HG02970 (cell line): ENCODE measurements at regions not wholly inside any gene's neighbourhood (a gene's known extent, or its start where the extent isn't known, plus 50 kb on each side); places are given as distances from the start of the nearest gene placed in this dataset.

Experiments used
- ATAC-seq: cut with Tn5 transposase; IDR thresholded peaks from one replicate; pipeline ENCODE4 v1.9.1; 2021; ENCODE audit warnings: mild to moderate bottlenecking, moderate library complexity, moderate number of reproducible peaks; ENCODE audit not compliant: unreplicated experiment, low FRiP score

- no peak for ATAC-seq
Observed at GRCh38 chr3:34174740-34175139, 376.3 kb downstream of the PDCD6IP start.

GRCh38 chr3:34175636-34176176 lies 377.3 kb downstream of the PDCD6IP start:
- no peak for ATAC-seq

GRCh38 chr3:34176723-34177122 lies 378.3 kb downstream of the PDCD6IP start:
- no peak for ATAC-seq

- no peak for ATAC-seq
Observed at GRCh38 chr3:34178415-34178814, 380.0 kb downstream of the PDCD6IP start.

GRCh38 chr3:34179716-34180115 lies 381.3 kb downstream of the PDCD6IP start:
- ATAC-seq, result no peak

GRCh38 chr3:34180532-34180931 lies 382.1 kb downstream of the PDCD6IP start:
- no peak for ATAC-seq

- ATAC-seq, result no peak
Observed at GRCh38 chr3:34183114-34183513, 384.7 kb downstream of the PDCD6IP start.

- ATAC-seq, result no peak
Observed at GRCh38 chr3:34183611-34184340, 385.3 kb downstream of the PDCD6IP start.

GRCh38 chr3:34185301-34185700 lies 386.9 kb downstream of the PDCD6IP start:
- ATAC-seq, result no peak

GRCh38 chr3:34189133-34189532 lies 390.7 kb downstream of the PDCD6IP start:
- no peak for ATAC-seq

GRCh38 chr3:34196914-34197313 lies 398.5 kb downstream of the PDCD6IP start:
- no peak for ATAC-seq

- ATAC-seq, result no peak
Observed at GRCh38 chr3:34198309-34198708, 399.9 kb downstream of the PDCD6IP start.

- ATAC-seq, result no peak
Observed at GRCh38 chr3:34200576-34200975, 402.1 kb downstream of the PDCD6IP start.

GRCh38 chr3:34202975-34203374 lies 404.5 kb downstream of the PDCD6IP start:
- no peak for ATAC-seq

- ATAC-seq, result no peak
Observed at GRCh38 chr3:34203386-34203785, 405.0 kb downstream of the PDCD6IP start.

GRCh38 chr3:34207002-34207401 lies 408.6 kb downstream of the PDCD6IP start:
- no peak for ATAC-seq

GRCh38 chr3:34207806-34208205 lies 409.4 kb downstream of the PDCD6IP start:
- ATAC-seq, result no peak

- no peak for ATAC-seq
Observed at GRCh38 chr3:34212175-34212574, 413.7 kb downstream of the PDCD6IP start.

- no peak for ATAC-seq
Observed at GRCh38 chr3:34212656-34213055, 414.2 kb downstream of the PDCD6IP start.

GRCh38 chr3:34213478-34213877 lies 415.0 kb downstream of the PDCD6IP start:
- ATAC-seq, result no peak

- no peak for ATAC-seq
Observed at GRCh38 chr3:34216711-34217335, 418.4 kb downstream of the PDCD6IP start.
